ENCODE measurements at regions not wholly inside any gene's neighbourhood (a gene's known extent, or its start where the extent isn't known, plus 50 kb on each side); places are given as distances from the start of the nearest gene placed in this dataset.

- H3K4me1 Mint-ChIP-seq (ENCODE audit: unreplicated experiment): no peaks in the 10 kb centered on the region
- H3K36me3 Mint-ChIP-seq (ENCODE audit: low read depth, unreplicated experiment): no peaks in the 10 kb centered on the region
- H3K27ac Mint-ChIP-seq (ENCODE audit: unreplicated experiment): no peak overlapping the region
- TF ChIP-seq CTCF (IDR thresholded peaks at IDR 0.05; ENCODE audit: unreplicated experiment): no peak
- no peaks in the 10 kb centered on the region for H3K27me3 Mint-ChIP-seq (ENCODE audit: unreplicated experiment)
- H3K4me3 Mint-ChIP-seq (ENCODE audit: unreplicated experiment): no peak overlapping the region
- H3K9me3 Mint-ChIP-seq (ENCODE audit: unreplicated experiment): peaks cover 11% of the 10 kb centered on the region
- DNase-seq (ENCODE audit: low spot score): no peak
Observed at GRCh38 chr11:42273977-42274376, 814.5 kb upstream of the LRRC4C start.

- no peak for DNase-seq (ENCODE audit: low spot score)
- Mint-ChIP-seq H3K4me3 (ENCODE audit: unreplicated experiment) (no peak overlapping the region), H3K36me3 (ENCODE audit: low read depth, unreplicated experiment) (no peaks in the 10 kb centered on the region), H3K27me3 (ENCODE audit: unreplicated experiment) (no peaks in the 10 kb centered on the region), H3K4me1 (ENCODE audit: unreplicated experiment) (no peaks in the 10 kb centered on the region), H3K9me3 (ENCODE audit: unreplicated experiment) (no peaks in the 10 kb centered on the region), H3K27ac (ENCODE audit: unreplicated experiment) (no peak overlapping the region)
- no peak for TF ChIP-seq CTCF (IDR thresholded peaks at IDR 0.05; ENCODE audit: unreplicated experiment)
Observed at GRCh38 chr11:42296910-42297309, 837.5 kb upstream of the LRRC4C start.

GRCh38 chr11:42299780-42300179 lies 840.3 kb upstream of the LRRC4C start:
- Mint-ChIP-seq H3K27ac (ENCODE audit: unreplicated experiment) (no peak overlapping the region), H3K27me3 (ENCODE audit: unreplicated experiment) (no peaks in the 10 kb centered on the region), H3K36me3 (ENCODE audit: low read depth, unreplicated experiment) (no peaks in the 10 kb centered on the region), H3K4me3 (ENCODE audit: unreplicated experiment) (no peak overlapping the region), H3K4me1 (ENCODE audit: unreplicated experiment) (no peaks in the 10 kb centered on the region), H3K9me3 (ENCODE audit: unreplicated experiment) (no peaks in the 10 kb centered on the region)
- DNase-seq (ENCODE audit: low spot score): no peak
- TF ChIP-seq CTCF (IDR thresholded peaks at IDR 0.05; ENCODE audit: unreplicated experiment): no peak

GRCh38 chr11:42301777-42302176 lies 842.3 kb upstream of the LRRC4C start:
- DNase-seq (ENCODE audit: low spot score): no peak
- H3K27ac Mint-ChIP-seq (ENCODE audit: unreplicated experiment): no peak overlapping the region
- H3K9me3 Mint-ChIP-seq (ENCODE audit: unreplicated experiment): no peaks in the 10 kb centered on the region
- no peak for TF ChIP-seq CTCF (IDR thresholded peaks at IDR 0.05; ENCODE audit: unreplicated experiment)
- no peak overlapping the region for H3K4me3 Mint-ChIP-seq (ENCODE audit: unreplicated experiment)
- H3K36me3 Mint-ChIP-seq (ENCODE audit: low read depth, unreplicated experiment): no peaks in the 10 kb centered on the region
- no peaks in the 10 kb centered on the region for H3K4me1 Mint-ChIP-seq (ENCODE audit: unreplicated experiment)
- no peaks in the 10 kb centered on the region for H3K27me3 Mint-ChIP-seq (ENCODE audit: unreplicated experiment)

- no peak overlapping the region for H3K27ac Mint-ChIP-seq (ENCODE audit: unreplicated experiment)
Observed at GRCh38 chr11:42311514-42311913, 852.1 kb upstream of the LRRC4C start.

More at GRCh38 chr11:42311514-42311913, 852.1 kb upstream of the LRRC4C start:
- Mint-ChIP-seq H3K27me3 (ENCODE audit: unreplicated experiment) (no peaks in the 10 kb centered on the region), H3K4me3 (ENCODE audit: unreplicated experiment) (no peak overlapping the region), H3K36me3 (ENCODE audit: low read depth, unreplicated experiment) (no peaks in the 10 kb centered on the region), H3K4me1 (ENCODE audit: unreplicated experiment) (peaks cover 4% of the 10 kb centered on the region), H3K9me3 (ENCODE audit: unreplicated experiment) (no peaks in the 10 kb centered on the region)
- TF ChIP-seq CTCF (IDR thresholded peaks at IDR 0.05; ENCODE audit: unreplicated experiment): no peak
- no peak for DNase-seq (ENCODE audit: low spot score)
